Parathyroid adenoma (tissue), 2 donors: ENCODE measurements at regions not wholly inside any gene's neighbourhood (a gene's known extent, or its start where the extent isn't known, plus 50 kb on each side); places are given as distances from the start of the nearest gene placed in this dataset.

Experiments used
- H2AFZ ChIP-seq: fragments of 300-600 bp; sonication (generic); one replicate; pipeline ENCODE4 v1.7.0; 2017; ENCODE audit warnings: antibody characterized with exemption, mild to moderate bottlenecking
- H3K27ac ChIP-seq: fragments of 300-600 bp; sonication (generic); one replicate; pipeline ENCODE4 v1.7.0; 2017
- H3K27me3 ChIP-seq: fragments of 300-600 bp; sonication (generic); one replicate; pipeline ENCODE4 v1.7.0; 2017; ENCODE audit warnings: low read length; ENCODE audit not compliant: control insufficient read depth, insufficient read depth
- H3K36me3 ChIP-seq: fragments of 300-600 bp; sonication (generic); one replicate; pipeline ENCODE4 v1.7.0; 2017; ENCODE audit warnings: low read length; ENCODE audit not compliant: control insufficient read depth, insufficient read depth
- H3K4me1 ChIP-seq: fragments of 300-600 bp; sonication (generic); one replicate; pipeline ENCODE4 v1.7.0; 2017; ENCODE audit warnings: control low read depth
- H3K4me2 ChIP-seq: fragments of 300-600 bp; sonication (generic); one replicate; pipeline ENCODE4 v1.7.0; 2017; ENCODE audit warnings: low read length
- H3K4me3 ChIP-seq: fragments of 300-600 bp; sonication (generic); one replicate; pipeline ENCODE4 v1.7.0; 2017; ENCODE audit warnings: low read depth, low read length
- H3K79me2 ChIP-seq: fragments of 300-600 bp; sonication (generic); one replicate; pipeline ENCODE4 v1.7.0; 2017; ENCODE audit warnings: control low read depth
- H3K9ac ChIP-seq: fragments of 300-600 bp; sonication (generic); one replicate; pipeline ENCODE4 v1.7.0; 2017; ENCODE audit warnings: mild to moderate bottlenecking
- H3K9me3 ChIP-seq: fragments of 300-600 bp; sonication (generic); one replicate; pipeline ENCODE4 v1.7.0; 2017; ENCODE audit warnings: low read length; ENCODE audit not compliant: control insufficient read depth
- CTCF ChIP-seq: fragments of 300-600 bp; sonication (generic); IDR thresholded peaks from one replicate; pipeline ENCODE4 v1.7.0; 2017; ENCODE audit warnings: antibody characterized with exemption, mild to moderate bottlenecking
- donor health status: primary hyperparathyroidism.

DNA sequence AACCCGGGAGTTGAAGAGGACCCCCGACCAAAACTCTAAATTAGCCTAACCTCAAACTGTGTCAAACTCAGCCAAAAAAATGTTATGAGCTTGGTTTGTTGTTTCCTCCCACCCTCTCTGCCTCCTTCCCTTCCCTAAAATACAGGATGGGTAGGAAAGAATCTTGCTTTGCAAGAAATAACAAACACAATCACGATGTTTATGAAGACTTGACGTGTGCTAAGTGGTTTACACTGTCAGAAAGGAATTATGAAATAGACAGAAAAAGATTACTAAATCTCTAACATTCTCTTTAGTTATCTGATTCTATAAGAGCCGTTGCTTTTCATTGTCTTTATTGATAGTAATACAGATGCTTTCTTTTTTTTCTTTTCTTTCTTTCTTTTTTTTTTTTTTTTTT lies 285.1 kb downstream of the BMP7 start:
- no peaks in the 10 kb centered on the region for H3K27me3 ChIP-seq
- no peak overlapping the region for H3K9ac ChIP-seq
- no peak overlapping the region for H3K4me2 ChIP-seq
- H3K4me3 ChIP-seq: no peak overlapping the region
- H3K36me3 ChIP-seq: no peaks in the 10 kb centered on the region
- no peak for TF ChIP-seq CTCF
- H3K27ac ChIP-seq: no peak overlapping the region
- H3K9me3 ChIP-seq: no peaks in the 10 kb centered on the region
- H3K4me1 ChIP-seq: no peaks in the 10 kb centered on the region
- no peak overlapping the region for H2AFZ ChIP-seq
- no peaks in the 10 kb centered on the region for H3K79me2 ChIP-seq

DNA sequence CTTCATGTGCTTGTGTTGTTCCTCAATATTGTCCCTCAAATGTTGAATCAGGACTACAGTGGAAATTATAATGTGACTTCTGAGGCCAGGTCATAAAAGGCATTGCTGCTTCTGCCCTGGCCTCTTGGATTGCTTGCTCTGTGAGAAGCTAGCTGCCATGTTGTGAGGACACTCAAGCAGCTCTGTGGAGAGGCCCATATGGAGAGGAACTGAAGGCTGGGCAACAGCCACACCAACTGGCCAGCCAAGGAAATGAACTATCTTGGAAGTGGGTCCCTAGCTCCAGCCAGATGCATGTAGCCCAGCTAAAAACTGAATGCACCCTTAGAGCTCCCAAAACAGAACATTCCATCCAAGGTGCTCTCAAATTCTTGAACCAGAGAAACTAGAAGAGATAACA lies 282.6 kb downstream of the BMP7 start:
- Histone ChIP-seq H3K4me2 (no peak overlapping the region), H3K4me3 (no peak overlapping the region), H3K79me2 (no peaks in the 10 kb centered on the region), H3K9ac (no peak overlapping the region), H3K27me3 (no peaks in the 10 kb centered on the region), H2AFZ (no peak overlapping the region), H3K9me3 (no peaks in the 10 kb centered on the region), H3K27ac (no peak overlapping the region), H3K36me3 (no peaks in the 10 kb centered on the region), H3K4me1 (no peaks in the 10 kb centered on the region)
- TF ChIP-seq CTCF: no peak

- no peak for TF ChIP-seq CTCF
- no peak overlapping the region for H3K27ac ChIP-seq
- H3K4me1 ChIP-seq: no peaks in the 10 kb centered on the region
- H2AFZ ChIP-seq: no peak overlapping the region
- H3K4me3 ChIP-seq: no peak overlapping the region
- H3K9me3 ChIP-seq: no peaks in the 10 kb centered on the region
- no peaks in the 10 kb centered on the region for H3K27me3 ChIP-seq
- H3K4me2 ChIP-seq: no peak overlapping the region
- no peak overlapping the region for H3K9ac ChIP-seq
- no peaks in the 10 kb centered on the region for H3K36me3 ChIP-seq
- H3K79me2 ChIP-seq: no peaks in the 10 kb centered on the region
Observed at GRCh38 chr20:56985066-56985685, 281.3 kb downstream of the BMP7 start.

GRCh38 chr20:56986476-56986875 lies 280.0 kb downstream of the BMP7 start:
- no peaks in the 10 kb centered on the region for H3K36me3 ChIP-seq
- no peak overlapping the region for H3K4me3 ChIP-seq
- no peak for TF ChIP-seq CTCF
- no peak overlapping the region for H3K27ac ChIP-seq
- H3K9me3 ChIP-seq: no peaks in the 10 kb centered on the region
- H2AFZ ChIP-seq: no peak overlapping the region
- no peaks in the 10 kb centered on the region for H3K4me1 ChIP-seq
- H3K27me3 ChIP-seq: no peaks in the 10 kb centered on the region
- H3K4me2 ChIP-seq: no peak overlapping the region
- no peaks in the 10 kb centered on the region for H3K79me2 ChIP-seq
- no peak overlapping the region for H3K9ac ChIP-seq
